ENCODE measurements at regions not wholly inside any gene's neighbourhood (a gene's known extent, or its start where the extent isn't known, plus 50 kb on each side); places are given as distances from the start of the nearest gene placed in this dataset.

DNA sequence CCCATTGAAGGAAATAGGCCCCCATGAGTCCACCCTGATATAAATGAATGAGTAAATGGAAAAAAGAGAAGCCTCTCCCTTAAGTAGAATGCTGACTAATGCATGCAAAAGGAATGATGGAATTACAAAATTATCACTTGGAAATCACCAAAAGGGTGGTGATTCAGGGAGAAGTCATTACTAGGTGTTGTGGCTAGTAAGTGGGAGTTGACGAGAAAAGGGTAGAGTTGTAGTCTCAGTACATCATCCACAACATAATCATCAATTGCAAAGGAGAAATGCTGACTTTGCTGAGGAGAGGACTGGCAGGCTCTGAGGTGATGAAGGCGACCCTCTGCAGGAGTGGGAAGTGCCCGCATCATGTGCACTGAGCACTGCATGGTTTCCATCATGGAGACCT, 201.5 kb upstream of the S1PR3 start:
- no peak for FAIRE-seq
- DNase-seq (ENCODE audit: low spot score): peak; percentile 40

GRCh38 chr9:88791105-88791805, 200.0 kb upstream of the S1PR3 start:
- FAIRE-seq (no peak), DNase-seq (ENCODE audit: low spot score) (no peak)

- no peak for DNase-seq (ENCODE audit: low spot score)
- FAIRE-seq: no peak
These were observed 198.8 kb upstream of the S1PR3 start for GRCh38 chr9:88792502-88792901.

DNA sequence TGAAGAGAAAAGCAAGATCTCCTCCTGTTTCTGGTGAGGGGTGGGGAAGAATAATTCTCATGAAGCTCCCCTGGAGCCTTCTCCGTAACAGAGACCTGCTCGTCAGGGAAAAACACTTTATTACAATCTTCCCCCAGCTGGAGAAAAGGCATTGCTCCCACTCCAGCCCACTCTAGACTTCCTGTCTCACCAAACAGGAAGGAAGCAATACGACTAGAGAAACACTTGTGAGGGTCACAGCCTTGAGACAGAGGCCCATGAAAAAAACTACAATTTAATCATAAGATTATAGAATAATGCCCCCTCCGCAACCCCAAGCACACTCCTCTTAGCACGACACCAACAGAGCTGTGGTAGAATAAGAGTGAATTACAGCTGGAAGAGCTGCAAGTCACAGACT, 197.2 kb upstream of the S1PR3 start:
- FAIRE-seq (no peak), DNase-seq (ENCODE audit: low spot score) (no peak)

GRCh38 chr9:88796947-88797346, 194.3 kb upstream of the S1PR3 start:
- FAIRE-seq (no peak), DNase-seq (ENCODE audit: low spot score) (no peak)

- no peak for FAIRE-seq
- DNase-seq (ENCODE audit: low spot score): no peak
These were observed 192.8 kb upstream of the S1PR3 start for GRCh38 chr9:88798476-88798875.

- FAIRE-seq: no peak
- DNase-seq (ENCODE audit: low spot score): no peak
These were observed 191.5 kb upstream of the S1PR3 start for GRCh38 chr9:88799541-88800328.

GRCh38 chr9:88800329-88800682, 191.0 kb upstream of the S1PR3 start:
- no peak for DNase-seq (ENCODE audit: low spot score)
- FAIRE-seq: no peak

- FAIRE-seq (no peak), DNase-seq (ENCODE audit: low spot score) (no peak)
These were observed 190.0 kb upstream of the S1PR3 start for GRCh38 chr9:88801214-88801796.

- FAIRE-seq: no peak
- DNase-seq (ENCODE audit: low spot score): no peak
These were observed 188.7 kb upstream of the S1PR3 start for GRCh38 chr9:88802533-88802932.

DNA sequence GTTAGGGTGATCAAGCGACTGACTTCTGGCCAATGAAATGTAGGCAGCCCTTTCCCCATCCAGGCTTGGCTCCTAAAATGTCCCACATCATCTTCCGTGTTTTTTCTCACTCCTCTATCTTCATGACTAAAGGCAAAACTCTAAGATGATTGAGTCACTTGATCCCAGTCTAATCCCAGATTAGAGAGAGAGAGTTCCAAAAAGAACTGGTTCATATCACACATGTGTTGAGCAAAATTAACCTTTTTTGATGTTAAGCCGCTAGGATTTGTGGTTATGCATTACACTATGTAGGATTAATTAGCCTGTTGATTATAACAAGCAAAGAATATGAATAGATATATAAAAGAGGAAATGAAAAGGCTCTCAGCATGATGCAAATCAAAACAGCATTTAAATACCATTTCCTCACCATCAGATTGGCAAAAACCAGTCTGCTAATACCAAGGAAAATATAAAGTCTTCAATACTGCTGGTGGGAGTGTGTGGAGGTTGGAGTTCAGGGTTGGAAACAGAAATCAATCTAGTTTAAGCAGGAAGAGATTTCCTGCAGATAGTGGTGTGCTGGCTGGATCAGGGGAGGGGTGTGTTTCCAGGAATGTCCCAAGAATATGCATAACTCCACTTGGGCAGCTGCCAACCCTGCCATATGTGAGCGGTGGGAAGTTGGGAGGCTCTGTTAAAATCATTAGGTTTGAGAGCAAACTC, 187.6 kb upstream of the S1PR3 start:
- FAIRE-seq (no peak), DNase-seq (ENCODE audit: low spot score) (no peak)

- DNase-seq (ENCODE audit: low spot score) (no peak), FAIRE-seq (no peak)
These were observed 187.0 kb upstream of the S1PR3 start for GRCh38 chr9:88804254-88804596.

DNA sequence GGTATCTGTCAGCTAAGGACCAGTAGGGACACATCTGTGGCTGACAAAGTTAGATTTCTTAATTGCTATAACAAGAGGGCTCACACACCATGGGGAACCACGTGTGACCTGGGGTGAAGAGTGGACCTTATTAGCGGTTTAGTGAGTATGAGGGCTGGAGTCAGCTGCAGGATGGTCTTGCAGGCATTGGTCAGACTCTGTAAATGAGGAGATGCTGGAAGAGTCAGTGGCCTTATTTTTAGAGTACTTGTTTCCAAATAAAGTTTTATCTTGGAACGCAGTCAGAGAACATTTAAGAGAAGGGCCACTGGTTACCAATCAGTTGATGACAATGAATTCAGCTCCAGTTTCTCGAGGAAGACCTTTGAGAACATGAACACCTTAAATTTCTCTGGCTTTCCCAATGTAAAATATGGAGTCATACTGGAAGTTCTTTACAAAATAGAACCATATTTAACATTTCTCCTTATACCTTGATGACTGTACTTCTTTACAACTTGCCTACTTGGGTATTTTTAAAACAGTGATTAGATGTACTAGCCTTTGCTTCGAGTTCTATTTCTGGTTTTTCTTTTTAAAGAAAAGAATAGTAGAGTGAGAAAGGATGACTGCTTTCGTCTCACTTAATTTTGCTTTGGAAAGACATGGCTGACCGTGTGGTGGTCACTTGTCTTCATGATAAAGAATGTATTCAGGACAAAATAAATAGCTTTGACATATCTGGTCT, 185.9 kb upstream of the S1PR3 start:
- FAIRE-seq (no peak), DNase-seq (ENCODE audit: low spot score) (no peak)

- no peak for DNase-seq (ENCODE audit: low spot score)
- FAIRE-seq: no peak
These were observed 183.8 kb upstream of the S1PR3 start for GRCh38 chr9:88807426-88807825.

DNA sequence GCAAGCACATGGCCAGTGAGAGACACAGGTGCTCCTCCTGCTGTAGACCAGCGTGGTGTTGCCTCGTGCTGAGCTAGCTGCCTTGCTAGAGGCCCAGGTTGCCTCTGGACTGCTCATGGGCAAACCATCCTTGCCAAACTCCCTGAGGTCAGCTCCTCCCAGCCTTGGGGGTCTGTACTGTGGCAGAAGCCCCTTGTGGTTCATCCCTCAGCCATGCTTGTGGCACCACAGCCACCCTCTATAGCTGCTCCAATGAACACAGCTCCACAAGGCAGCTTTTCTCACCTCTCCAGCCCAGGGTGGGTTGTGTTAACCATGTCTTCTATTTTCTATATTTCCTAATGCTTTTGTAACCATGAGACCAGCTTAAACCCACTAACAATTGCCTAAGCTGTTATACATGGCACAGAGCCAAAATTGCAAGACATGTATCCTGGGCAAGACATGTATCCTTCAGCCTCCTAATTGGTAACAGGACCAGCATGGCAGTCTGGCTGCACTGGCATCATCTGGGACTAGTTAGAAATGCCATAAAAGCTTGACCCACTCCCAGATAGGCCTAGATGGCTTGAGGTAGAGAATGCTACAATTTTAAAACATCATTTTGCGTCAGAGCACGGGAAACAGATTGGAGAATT, 183.1 kb upstream of the S1PR3 start:
- DNase-seq (ENCODE audit: low spot score): no peak

DNA sequence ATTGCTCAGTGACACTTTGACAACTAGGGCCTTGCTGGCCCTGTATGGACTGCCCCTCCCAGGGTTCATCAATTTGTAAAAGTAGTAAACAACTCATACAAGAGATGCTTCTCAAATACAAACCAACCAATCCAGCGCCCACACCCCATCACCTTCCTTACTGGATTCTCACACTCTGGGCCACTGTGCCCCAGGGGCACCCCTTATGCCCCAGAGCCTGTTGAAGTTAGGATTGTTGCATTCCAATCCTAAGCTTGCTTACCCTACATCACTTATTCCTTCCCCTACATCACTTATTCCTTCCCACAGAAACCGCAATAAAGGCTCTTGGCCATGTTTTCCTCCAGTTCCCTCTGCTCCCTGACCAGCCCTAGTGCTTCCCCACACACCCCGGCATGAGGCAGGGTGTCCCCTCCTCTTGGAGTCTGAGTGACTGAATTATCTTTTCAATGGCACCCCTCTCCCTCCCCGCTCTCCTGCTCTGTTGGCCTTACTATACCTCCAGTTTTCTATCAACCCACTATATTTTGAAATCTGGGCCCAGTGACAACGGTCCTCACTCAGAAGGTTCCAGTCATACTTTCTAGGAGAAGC, 182.4 kb upstream of the S1PR3 start:
- FAIRE-seq: no peak
- DNase-seq (ENCODE audit: low spot score): no peak

More for the DNA sequence above, 183.1 kb upstream of the S1PR3 start:
- no peak for FAIRE-seq

DNA sequence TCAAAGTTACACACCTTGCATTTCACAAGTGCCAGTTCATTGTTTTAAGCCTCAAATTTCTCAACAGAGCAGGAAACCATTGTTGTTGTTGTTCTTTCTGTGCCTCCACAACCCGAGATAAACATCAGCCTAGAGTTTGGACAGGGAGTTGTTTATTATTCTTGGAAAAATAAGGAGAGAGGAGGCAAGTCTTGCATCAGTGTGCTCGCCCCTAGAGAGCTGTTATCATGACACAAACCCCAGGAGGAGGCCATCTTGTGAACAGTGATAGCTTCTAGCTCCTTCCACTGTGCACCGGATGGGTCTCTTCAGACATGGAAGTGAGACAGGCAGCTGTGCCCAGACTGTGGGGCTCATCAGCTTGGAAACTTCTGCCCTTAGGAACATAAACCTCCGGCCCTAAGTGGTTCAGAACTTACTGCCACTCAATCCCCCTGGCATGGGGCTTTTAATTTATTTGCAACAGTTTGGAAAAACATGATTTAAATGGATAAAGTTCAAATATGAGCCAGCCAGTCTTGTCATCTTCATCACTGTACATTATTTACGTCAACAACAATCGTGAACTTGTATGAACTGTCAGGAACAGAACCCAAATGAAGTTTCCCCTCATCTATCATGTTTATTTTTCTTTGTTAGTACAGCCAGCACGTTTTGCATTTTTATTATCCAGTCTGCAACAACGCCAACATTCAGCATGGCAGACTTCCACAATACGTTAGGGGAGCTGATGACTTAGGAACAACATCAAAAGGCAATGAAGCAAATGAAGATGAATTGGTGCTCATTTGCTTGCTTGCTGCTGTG, 181.7 kb upstream of the S1PR3 start:
- no peak for FAIRE-seq

DNA sequence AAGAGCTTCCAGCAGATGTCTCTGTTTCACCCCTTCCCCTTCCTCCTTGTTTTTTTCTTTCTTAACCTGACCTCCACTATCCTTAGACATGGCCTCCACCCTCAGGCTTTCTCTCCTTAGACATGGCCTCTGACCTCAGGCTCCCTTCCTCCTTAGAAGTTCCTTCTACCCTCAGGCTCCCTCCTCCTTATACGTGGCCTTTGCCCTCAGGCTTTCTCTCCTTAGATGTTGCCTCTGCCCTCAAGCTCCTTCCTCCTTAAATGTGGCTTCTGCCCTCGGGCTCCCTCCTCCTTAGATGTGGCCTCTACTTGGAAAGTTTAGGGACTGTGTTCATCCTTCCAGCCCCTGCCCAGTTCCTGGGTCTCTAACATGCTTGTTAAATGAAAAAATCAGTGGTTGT, 180.4 kb upstream of the S1PR3 start:
- no peak for DNase-seq (ENCODE audit: low spot score)
- FAIRE-seq: no peak

More for the DNA sequence above, 181.7 kb upstream of the S1PR3 start:
- DNase-seq (ENCODE audit: low spot score): no peak

DNA sequence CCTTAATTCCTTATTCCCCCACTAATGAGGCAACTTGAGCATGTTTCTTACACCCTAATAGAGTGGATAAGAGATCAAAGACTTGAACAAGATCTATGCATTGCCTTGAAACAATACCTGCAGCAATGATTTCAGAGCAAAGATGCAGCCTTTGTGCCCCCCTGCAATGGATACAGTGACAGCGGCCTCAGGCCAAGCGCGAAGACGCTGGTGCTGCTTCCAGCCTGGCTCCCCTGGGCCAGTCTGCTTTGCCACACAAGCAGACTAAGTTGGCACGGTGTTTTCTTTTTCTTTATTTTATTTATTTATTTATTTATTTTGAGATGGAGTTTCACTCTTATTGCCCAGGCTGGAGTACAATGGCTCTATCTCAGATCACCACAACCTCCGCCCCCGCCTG, 179.8 kb upstream of the S1PR3 start:
- DNase-seq (ENCODE audit: low spot score) (no peak), FAIRE-seq (no peak)

Data from RCC 7860 (cell line).